ENCODE measurements at regions not wholly inside any gene's neighbourhood (a gene's known extent, or its start where the extent isn't known, plus 50 kb on each side); places are given as distances from the start of the nearest gene placed in this dataset.

GRCh38 chr10:130435961-130436360, 299.8 kb downstream of the GLRX3 start:
- POLR2A ChIA-PET, result no interaction called here
- TF ChIP-seq, protein P1, sequence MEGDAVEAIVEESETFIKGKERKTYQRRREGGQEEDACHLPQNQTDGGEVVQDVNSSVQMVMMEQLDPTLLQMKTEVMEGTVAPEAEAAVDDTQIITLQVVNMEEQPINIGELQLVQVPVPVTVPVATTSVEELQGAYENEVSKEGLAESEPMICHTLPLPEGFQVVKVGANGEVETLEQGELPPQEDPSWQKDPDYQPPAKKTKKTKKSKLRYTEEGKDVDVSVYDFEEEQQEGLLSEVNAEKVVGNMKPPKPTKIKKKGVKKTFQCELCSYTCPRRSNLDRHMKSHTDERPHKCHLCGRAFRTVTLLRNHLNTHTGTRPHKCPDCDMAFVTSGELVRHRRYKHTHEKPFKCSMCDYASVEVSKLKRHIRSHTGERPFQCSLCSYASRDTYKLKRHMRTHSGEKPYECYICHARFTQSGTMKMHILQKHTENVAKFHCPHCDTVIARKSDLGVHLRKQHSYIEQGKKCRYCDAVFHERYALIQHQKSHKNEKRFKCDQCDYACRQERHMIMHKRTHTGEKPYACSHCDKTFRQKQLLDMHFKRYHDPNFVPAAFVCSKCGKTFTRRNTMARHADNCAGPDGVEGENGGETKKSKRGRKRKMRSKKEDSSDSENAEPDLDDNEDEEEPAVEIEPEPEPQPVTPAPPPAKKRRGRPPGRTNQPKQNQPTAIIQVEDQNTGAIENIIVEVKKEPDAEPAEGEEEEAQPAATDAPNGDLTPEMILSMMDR (IDR thresholded peaks at IDR 0.05; ENCODE audit: insufficient read depth, low read depth, low read length), result no peak
- DNase-seq (ENCODE audit: low read depth), result no peak
- Histone ChIP-seq H3K36me3 (ENCODE audit: control insufficient read depth, insufficient read depth, low read length) (no peaks in the 10 kb centered on the region), H3K4me3 (ENCODE audit: low read depth, low read length) (no peak overlapping the region), H3K27me3 (ENCODE audit: control insufficient read depth, insufficient read depth, low read length) (no peaks in the 10 kb centered on the region)
- CTCF ChIA-PET, result no interaction called here

DNA sequence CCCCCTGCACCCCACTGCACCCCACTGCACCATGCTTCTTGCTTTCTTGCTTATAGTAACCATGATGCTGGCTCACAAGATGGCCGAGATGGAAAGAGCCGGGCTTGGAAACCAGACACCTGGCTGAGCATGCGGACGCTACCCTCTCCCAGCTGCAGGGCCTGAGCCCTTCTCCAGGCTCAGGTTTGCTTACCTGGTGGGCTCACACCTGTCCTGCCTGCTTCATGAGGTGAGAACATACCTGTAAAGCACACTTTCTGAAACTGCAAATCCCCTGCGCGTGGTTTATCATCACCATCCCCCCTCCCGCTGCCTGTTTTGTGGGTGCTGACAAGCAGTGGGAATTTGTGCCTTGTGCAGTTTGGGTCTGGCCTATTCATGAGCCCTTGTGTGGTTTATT, 302.7 kb downstream of the GLRX3 start:
- Histone ChIP-seq H3K36me3 (ENCODE audit: control insufficient read depth, insufficient read depth, low read length) (no peaks in the 10 kb centered on the region), H3K27me3 (ENCODE audit: control insufficient read depth, insufficient read depth, low read length) (no peaks in the 10 kb centered on the region), H3K4me3 (ENCODE audit: low read depth, low read length) (no peak overlapping the region)
- DNase-seq (ENCODE audit: low read depth), result no peak
- POLR2A ChIA-PET, result no interaction called here
- TF ChIP-seq, protein P1 (IDR thresholded peaks at IDR 0.05; ENCODE audit: insufficient read depth, low read depth, low read length), result no peak
- CTCF ChIA-PET, result no interaction called here

DNA sequence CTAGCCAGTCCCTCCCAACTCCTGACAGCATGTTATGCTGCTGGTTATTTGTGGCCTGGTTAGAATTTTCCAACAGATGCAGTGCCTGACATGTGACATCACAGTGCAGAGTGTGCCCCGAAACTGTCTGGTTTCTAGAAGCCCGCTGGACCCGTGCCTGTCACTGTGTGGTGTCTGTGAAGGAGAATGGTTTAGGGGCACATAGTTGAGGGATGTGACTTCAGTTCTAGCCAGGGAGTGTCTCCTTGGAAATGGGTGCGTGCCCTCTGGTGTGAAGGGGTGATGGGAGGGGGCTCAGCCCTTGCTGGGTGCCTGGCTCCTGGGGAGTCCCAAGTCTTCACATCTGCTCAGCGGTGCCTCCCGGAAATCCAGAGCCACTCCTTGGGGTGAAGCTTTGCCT, 303.6 kb downstream of the GLRX3 start:
- Histone ChIP-seq H3K36me3 (ENCODE audit: control insufficient read depth, insufficient read depth, low read length) (no peaks in the 10 kb centered on the region), H3K4me3 (ENCODE audit: low read depth, low read length) (no peak overlapping the region), H3K27me3 (ENCODE audit: control insufficient read depth, insufficient read depth, low read length) (no peaks in the 10 kb centered on the region)
- POLR2A ChIA-PET, result no interaction called here
- TF ChIP-seq, protein P1 (IDR thresholded peaks at IDR 0.05; ENCODE audit: insufficient read depth, low read depth, low read length), result no peak
- no peak for DNase-seq (ENCODE audit: low read depth)
- CTCF ChIA-PET, result no interaction called here

- Histone ChIP-seq H3K36me3 (ENCODE audit: control insufficient read depth, insufficient read depth, low read length) (no peaks in the 10 kb centered on the region), H3K27me3 (ENCODE audit: control insufficient read depth, insufficient read depth, low read length) (no peaks in the 10 kb centered on the region), H3K4me3 (ENCODE audit: low read depth, low read length) (no peak overlapping the region)
- POLR2A ChIA-PET, result no interaction called here
- TF ChIP-seq, protein P1 (IDR thresholded peaks at IDR 0.05; ENCODE audit: insufficient read depth, low read depth, low read length), result no peak
- DNase-seq (ENCODE audit: low read depth), result no peak
- CTCF ChIA-PET, result no interaction called here
Measured at GRCh38 chr10:130440494-130440893, 304.3 kb downstream of the GLRX3 start.

GRCh38 chr10:130440971-130441370, 304.8 kb downstream of the GLRX3 start:
- TF ChIP-seq, protein P1 (IDR thresholded peaks at IDR 0.05; ENCODE audit: insufficient read depth, low read depth, low read length), result no peak
- Histone ChIP-seq H3K4me3 (ENCODE audit: low read depth, low read length) (no peak overlapping the region), H3K36me3 (ENCODE audit: control insufficient read depth, insufficient read depth, low read length) (no peaks in the 10 kb centered on the region), H3K27me3 (ENCODE audit: control insufficient read depth, insufficient read depth, low read length) (no peaks in the 10 kb centered on the region)
- ChIA-PET CTCF (no interaction called here), POLR2A (no interaction called here)
- no peak for DNase-seq (ENCODE audit: low read depth)

Measured in BJ (cell line).